H1 (cell line): ENCODE measurements at regions not wholly inside any gene's neighbourhood (a gene's known extent, or its start where the extent isn't known, plus 50 kb on each side); places are given as distances from the start of the nearest gene placed in this dataset.

Experiments
- CTCF ChIA-PET: fragments of 300-600 bp; sonication (Branson Sonifier 250); formaldehyde crosslinking; loops from one replicate; lab custom pipeline; 2021; ENCODE audit not compliant: partially characterized antibody; lab: Charles Lee
- POLR2A ChIA-PET: fragments of 300-600 bp; sonication (Branson Sonifier 250); formaldehyde crosslinking; loops from one replicate; lab custom pipeline; 2021; ENCODE audit warnings: inconsistent platforms; ENCODE audit not compliant: partially characterized antibody; lab: Charles Lee
- DNase-seq, 2 experiments: peaks; one replicate each; pipeline versions ENCODE4 v3.0.0 to v3.0.0-alpha.2; 2010 to 2022; ENCODE audit warnings: low spot score in 2 of 2, low read depth in 1 of 2, mixed read lengths in 1 of 2
- FAIRE-seq: peaks from 2 replicates; lab custom pipeline; 2011; peaks lifted over from hg19 to GRCh38; lab: Jason Lieb, UNC
- H2AFZ ChIP-seq: 2 replicates; pipeline ENCODE4 v1.8.1; 2012; ENCODE audit warnings: low read length, inconsistent platforms
- H2AK5ac ChIP-seq: 2 replicates; pipeline ENCODE4 v1.6.1; 2013; ENCODE audit warnings: low read depth, low read length
- H2BK120ac ChIP-seq: replicated peaks from 2 replicates; pipeline ENCODE3; 2013; ENCODE audit warnings: low read depth, low read length, inconsistent platforms
- H2BK12ac ChIP-seq: 2 replicates; pipeline ENCODE4 v1.6.1; 2013; ENCODE audit warnings: low read depth, low read length
- H2BK15ac ChIP-seq: 2 replicates; pipeline ENCODE4 v1.6.1; 2013; ENCODE audit warnings: low read length
- H2BK20ac ChIP-seq: 2 replicates; pipeline ENCODE4 v1.6.1; 2013; ENCODE audit warnings: low read length
- H2BK5ac ChIP-seq: 2 replicates; pipeline ENCODE4 v1.6.1; 2013; ENCODE audit warnings: low read depth, low read length
- H3K14ac ChIP-seq: 2 replicates; pipeline ENCODE4 v1.6.1; 2013; ENCODE audit warnings: inconsistent platforms; ENCODE audit not compliant: insufficient read length
- H3K18ac ChIP-seq: 2 replicates; pipeline ENCODE4 v1.6.1; 2013; ENCODE audit warnings: low read length; ENCODE audit errors: extremely low read depth
- H3K23ac ChIP-seq: 2 replicates; pipeline ENCODE4 v1.6.1; 2013; ENCODE audit warnings: inconsistent platforms; ENCODE audit not compliant: insufficient read length
- H3K23me2 ChIP-seq: 2 replicates; pipeline ENCODE4 v1.6.1; 2013; ENCODE audit warnings: low read depth, low read length
- H3K27ac ChIP-seq: 2 replicates; pipeline ENCODE4 v1.6.1; 2011; ENCODE audit warnings: low read depth, low read length, inconsistent platforms
- H3K27me3 ChIP-seq, 4 experiments: replicated peaks in 1 of 4; 1 replicate in 1 of 4; 2 replicates in 3 of 4; pipeline versions ENCODE4 v1.6.1 to v1.8.1; 2011 to 2013; ENCODE audit warnings: low read length in 3 of 4, mild to moderate bottlenecking in 3 of 4, inconsistent platforms in 2 of 4, mixed read lengths in 2 of 4, moderate library complexity in 1 of 4; ENCODE audit not compliant: control insufficient read depth in 3 of 4, insufficient read depth in 3 of 4; ENCODE audit errors: extremely low read depth in 1 of 4
- H3K36me3 ChIP-seq, 4 experiments: 2 replicates each; pipeline versions ENCODE4 v1.6.1 to v1.8.1; 2011 to 2013; ENCODE audit warnings: mild to moderate bottlenecking in 4 of 4, low read length in 3 of 4, moderate library complexity in 2 of 4, control low read depth in 1 of 4, inconsistent platforms in 1 of 4; ENCODE audit not compliant: insufficient read depth in 4 of 4, control insufficient read depth in 2 of 4
- H3K4ac ChIP-seq: replicated peaks from 2 replicates; pipeline ENCODE3; 2013; ENCODE audit warnings: low read length, low read depth, mixed read lengths, inconsistent platforms; ENCODE audit not compliant: insufficient read length
- H3K4me1 ChIP-seq, 4 experiments: replicated peaks in 1 of 4; 1 replicate in 1 of 4; 2 replicates in 3 of 4; pipeline versions ENCODE4 v1.6.1 to v1.8.1; 2011 to 2013; ENCODE audit warnings: low read length in 3 of 4, inconsistent platforms in 2 of 4, mixed read lengths in 1 of 4; ENCODE audit not compliant: insufficient read depth in 4 of 4, control insufficient read depth in 3 of 4
- H3K4me2 ChIP-seq, 2 experiments: 2 replicates each; pipeline versions ENCODE4 v1.6.1 to v1.8.1; 2011 to 2013; ENCODE audit warnings: low read depth in 2 of 2, low read length in 2 of 2, control low read depth in 1 of 2, inconsistent platforms in 1 of 2, mild to moderate bottlenecking in 1 of 2; ENCODE audit not compliant: insufficient read depth in 1 of 2
- H3K4me3 ChIP-seq, 4 experiments: fragments of 200-600, 300-600 bp in 1 of 4; sonication (generic), shearing (Covaris generic), sonication (Bioruptor Twin) in 1 of 4; 2 replicates each; pipeline versions ENCODE4 v1.5.1 to v1.8.1; 2011 to 2016; ENCODE audit warnings: low read length in 4 of 4, low read depth in 3 of 4, control low read depth in 2 of 4, inconsistent platforms in 2 of 4, mild to moderate bottlenecking in 2 of 4, mixed read lengths in 1 of 4, moderate library complexity in 1 of 4; ENCODE audit not compliant: insufficient read depth in 2 of 4; ENCODE audit errors: extremely low read depth in 1 of 4
- H3K56ac ChIP-seq: replicated peaks from 2 replicates; pipeline ENCODE3; 2013; ENCODE audit warnings: low read depth, mild to moderate bottlenecking, mixed read lengths, low read length, inconsistent platforms; ENCODE audit not compliant: insufficient read length
- H3K79me1 ChIP-seq: 2 replicates; pipeline ENCODE4 v1.6.1; 2013; ENCODE audit warnings: low read depth, low read length, control low read depth
- H3K79me2 ChIP-seq, 2 experiments: 2 replicates each; pipeline versions ENCODE4 v1.6.1 to v1.8.1; 2012 to 2013; ENCODE audit warnings: low read length in 2 of 2, mild to moderate bottlenecking in 2 of 2, inconsistent platforms in 1 of 2; ENCODE audit not compliant: insufficient read depth in 2 of 2, control insufficient read depth in 1 of 2
- H3K9ac ChIP-seq, 4 experiments: replicated peaks in 1 of 4; 1 replicate in 1 of 4; 2 replicates in 3 of 4; pipeline versions ENCODE4 v1.6.1 to v1.8.1; 2011 to 2013; ENCODE audit warnings: low read depth in 3 of 4, low read length in 3 of 4, control low read depth in 2 of 4, mild to moderate bottlenecking in 2 of 4, moderate library complexity in 2 of 4, inconsistent platforms in 1 of 4; ENCODE audit errors: extremely low read depth in 1 of 4
- H3K9me3 ChIP-seq, 2 experiments: 2 replicates each; pipeline versions ENCODE4 v1.6.1 to v1.8.1; 2012 to 2013; ENCODE audit warnings: mild to moderate bottlenecking in 2 of 2, moderate library complexity in 2 of 2, control low read depth in 1 of 2, inconsistent platforms in 1 of 2, low read depth in 1 of 2, low read length in 1 of 2, mixed read lengths in 1 of 2; ENCODE audit not compliant: insufficient read depth in 2 of 2
- H4K20me1 ChIP-seq, 2 experiments: replicated peaks in 1 of 2; 2 replicates each; pipeline versions ENCODE3 to v1.8.1; 2011 to 2013; ENCODE audit warnings: inconsistent platforms in 2 of 2, low read length in 2 of 2, mild to moderate bottlenecking in 1 of 2; ENCODE audit not compliant: insufficient read depth in 2 of 2, control insufficient read depth in 1 of 2
- H4K5ac ChIP-seq: 2 replicates; pipeline ENCODE4 v1.6.1; 2013; ENCODE audit warnings: low read length, low read depth, mixed read lengths, inconsistent platforms; ENCODE audit not compliant: insufficient read length
- H4K8ac ChIP-seq: 2 replicates; pipeline ENCODE4 v1.8.0; 2013; ENCODE audit warnings: mild to moderate bottlenecking, moderate library complexity, low read length, inconsistent platforms; ENCODE audit not compliant: insufficient read depth; ENCODE audit errors: extremely low read depth
- H4K91ac ChIP-seq: replicated peaks from 2 replicates; pipeline ENCODE3; 2013; ENCODE audit warnings: low read length, mixed read lengths, inconsistent platforms; ENCODE audit not compliant: insufficient read length
- FOSL1 ChIP-seq: IDR thresholded peaks from 2 replicates; pipeline ENCODE4 v1.6.1; 2011; ENCODE audit warnings: mild to moderate bottlenecking, low read depth, low read length, moderate library complexity; ENCODE audit not compliant: insufficient read depth
- WGBS, 2 experiments: shearing (Covaris generic) in 1 of 2; methylation state at CpG; one replicate each; pipeline versions ENCODE4 v1.1.6 to v1.1.7; 2013 to 2015; ENCODE audit warnings: low lambda C conversion rate in 2 of 2, mixed read lengths in 2 of 2, inconsistent platforms in 1 of 2, low coverage in 1 of 2, missing lambda C conversion rate in 1 of 2; ENCODE audit not compliant: insufficient replicate concordance in 2 of 2, insufficient coverage in 1 of 2, insufficient read length in 1 of 2; ENCODE audit errors: extremely low coverage in 1 of 2, missing lambda C conversion rate in 1 of 2; 5-methylcytosine and 5-hydroxymethylcytosine counted together

- H3K23ac ChIP-seq: no peak overlapping the region
- H3K27ac ChIP-seq: no peak overlapping the region
- H3K4ac ChIP-seq: no peak overlapping the region
- H3K14ac ChIP-seq: peak overlapping the region; percentile 8
- H3K4me1 ChIP-seq: no peaks in the 10 kb centered on the region
- no peak overlapping the region for H2BK20ac ChIP-seq
- H3K4me3 ChIP-seq: no peak overlapping the region
- peaks cover 0 to 2% of the 10 kb centered on the region in 2 experiments for H4K20me1 ChIP-seq
- no peak overlapping the region for H3K4me2 ChIP-seq
- no peak overlapping the region for H3K56ac ChIP-seq
- ChIA-PET POLR2A (interaction anchor here (0.6 kb wide), 1 partner anchor 965 kb away, joined by 3 read pairs; no protein-coding TSS in a partner anchor), CTCF (no interaction called here)
- 84% methylated on average over 3 of the region's 3 CpGs; no CpG with 5 or more reads in 1 of the 2 experiments for WGBS, 2 experiments
- no peak overlapping the region for H2AFZ ChIP-seq
- no peaks in the 10 kb centered on the region for H3K23me2 ChIP-seq
- H2BK120ac ChIP-seq: no peak overlapping the region
- no peak overlapping the region for H2AK5ac ChIP-seq
- H2BK12ac ChIP-seq: no peak overlapping the region
- no peak overlapping the region for H3K18ac ChIP-seq
- FAIRE-seq (no peak), DNase-seq (no peak)
- no peak for TF ChIP-seq FOSL1
- H4K5ac ChIP-seq: no peak overlapping the region
- no peak overlapping the region for H2BK5ac ChIP-seq
- no peaks in the 10 kb centered on the region for H3K79me2 ChIP-seq
- H3K36me3 ChIP-seq: no peaks in the 10 kb centered on the region
- no peak overlapping the region for H4K8ac ChIP-seq
- no peaks in the 10 kb centered on the region for H3K79me1 ChIP-seq
- no peaks in the 10 kb centered on the region for H3K9me3 ChIP-seq
- H2BK15ac ChIP-seq: no peak overlapping the region
- H3K27me3 ChIP-seq: no peaks in the 10 kb centered on the region
- H4K91ac ChIP-seq: no peak overlapping the region
- H3K9ac ChIP-seq: no peak overlapping the region; a peak in 1 of 7 replicates
These were observed 60.8 kb upstream of the CFAP46 start for GRCh38 chr10:133003188-133003587.
